A549 (cell line): ENCODE measurements at regions not wholly inside any gene's neighbourhood (a gene's known extent, or its start where the extent isn't known, plus 50 kb on each side); places are given as distances from the start of the nearest gene placed in this dataset.

Source experiments
- ATAC-seq, 2 experiments: fragments of 200-7000 bp in 1 of 2; fragments of >200 bp in 1 of 2; cut with Nextera tagmentation in 1 of 2; cut with Tn5 transposase in 1 of 2; 3 replicates each; pipeline versions ENCODE4 v1.8.0 to v1.9.1; 2018 to 2020; ENCODE audit warnings: mild to moderate bottlenecking in 1 of 2, moderate library complexity in 1 of 2
- CTCF ChIA-PET: fragments of 300-600 bp; sonication (Branson Sonifier 250); formaldehyde crosslinking; extraction: SDS; loops from one replicate; lab custom pipeline; 2021; ENCODE audit warnings: antibody characterized with exemption, inconsistent platforms; lab: Yijun Ruan, JAX
- POLR2A ChIA-PET: fragments of 350-600 bp; formaldehyde crosslinking; extraction: SDS; loops from one replicate; lab custom pipeline; 2021; ENCODE audit warnings: antibody characterized with exemption, inconsistent platforms; lab: Yijun Ruan, JAX
- DNase-seq, 2 experiments: peaks; one replicate each; pipeline versions ENCODE4 v3.0.0 to v3.0.0-alpha.2; 2011 to 2016; ENCODE audit warnings: low read depth in 1 of 2, low spot score in 1 of 2
- FAIRE-seq: peaks from 2 replicates; lab custom pipeline; 2011; peaks lifted over from hg19 to GRCh38; lab: Jason Lieb, UNC
- H3K27ac ChIP-seq, 2 experiments: fragments of >200 bp; sonication (Bioruptor Twin); formaldehyde crosslinking; 3 replicates each; pipeline ENCODE4 v1.5.1; 2016 to 2017
- H3K4me1 ChIP-seq: fragments of >200 bp; sonication (Bioruptor Twin); formaldehyde crosslinking; 3 replicates; pipeline ENCODE4 v1.6.1; 2016
- H3K4me2 ChIP-seq: fragments of >200 bp; sonication (Bioruptor Twin); formaldehyde crosslinking; 3 replicates; pipeline ENCODE4 v1.6.1; 2016
- H3K4me3 ChIP-seq: fragments of >200 bp; sonication (Bioruptor Twin); formaldehyde crosslinking; 3 replicates; pipeline ENCODE4 v1.5.1; 2016
- H3K9me3 ChIP-seq: fragments of >200 bp; sonication (Bioruptor Twin); formaldehyde crosslinking; 3 replicates; pipeline ENCODE4 v1.6.1; 2016
- BHLHE40 ChIP-seq: IDR thresholded peaks from 2 replicates; pipeline ENCODE4 v1.6.1; 2012; ENCODE audit warnings: low read depth, low read length, inconsistent platforms
- CHD2 ChIP-seq: fragments of 150-350 bp; IDR thresholded peaks from 2 replicates; pipeline ENCODE4 v1.6.1; 2014; ENCODE audit warnings: low read length; ENCODE audit not compliant: partially characterized antibody
- CHD4 ChIP-seq: fragments of 200-600 bp; sonication (generic); IDR thresholded peaks from 2 replicates; pipeline ENCODE4 v1.6.1; 2016; ENCODE audit warnings: antibody characterized with exemption, mild to moderate bottlenecking, borderline replicate concordance
- EHF ChIP-seq: fragments of 250-450 bp; sonication (Bioruptor Pico); IDR thresholded peaks from 2 replicates; pipeline ENCODE4 v1.5.0; 2020; ENCODE audit warnings: mild to moderate bottlenecking
- EHMT2 ChIP-seq: fragments of 200-600 bp; sonication (generic); IDR thresholded peaks from 2 replicates; pipeline ENCODE4 v1.6.1; 2016; ENCODE audit warnings: antibody characterized with exemption, low read depth, mild to moderate bottlenecking, moderate library complexity
- FOSL2 ChIP-seq, 2 experiments: fragments of 450-650 bp in 1 of 2; fragments of >200 bp in 1 of 2; sonication (Bioruptor Twin) in 1 of 2; formaldehyde crosslinking; IDR thresholded peaks; 2 replicates each; pipeline versions ENCODE4 v1.5.0 to v1.6.1; 2016 to 2020; ENCODE audit warnings: mild to moderate bottlenecking in 1 of 2, moderate library complexity in 1 of 2
- FOXS1 ChIP-seq: fragments of 250-450 bp; sonication (Bioruptor Pico); IDR thresholded peaks from 2 replicates; pipeline ENCODE4 v1.5.0; 2020; ENCODE audit warnings: mild to moderate bottlenecking, moderate library complexity
- HDAC2 ChIP-seq: fragments of 200-600 bp; sonication (generic); IDR thresholded peaks from 2 replicates; pipeline ENCODE4 v1.6.1; 2016
- HOXB13 ChIP-seq: fragments of 250-450 bp; sonication (Bioruptor Pico); IDR thresholded peaks from 2 replicates; pipeline ENCODE4 v1.5.0; 2020; ENCODE audit warnings: low read depth, mild to moderate bottlenecking, moderate library complexity
- HOXB5 ChIP-seq: fragments of 250-450 bp; sonication (Bioruptor Pico); IDR thresholded peaks from 2 replicates; pipeline ENCODE4 v1.5.0; 2020; ENCODE audit warnings: mild to moderate bottlenecking, moderate library complexity
- JUN ChIP-seq, 2 experiments: fragments of >200 bp; sonication (Bioruptor Twin); formaldehyde crosslinking; IDR thresholded peaks; 2 replicates in 1 of 2; 3 replicates in 1 of 2; pipeline ENCODE4 v1.6.1; 2016 to 2017
- JUNB ChIP-seq: fragments of >200 bp; sonication (Bioruptor Twin); formaldehyde crosslinking; IDR thresholded peaks from 2 replicates; pipeline ENCODE4 v1.6.1; 2016
- KDM1A ChIP-seq: fragments of 200-600 bp; sonication (generic); IDR thresholded peaks from 2 replicates; pipeline ENCODE4 v1.6.1; 2016; ENCODE audit warnings: low read depth, mild to moderate bottlenecking
- MAFK ChIP-seq: fragments of 450-650 bp; IDR thresholded peaks from 2 replicates; pipeline ENCODE4 v1.6.1; 2014; ENCODE audit not compliant: partially characterized antibody
- MAZ ChIP-seq: fragments of 150-350 bp; IDR thresholded peaks from 2 replicates; pipeline ENCODE4 v1.6.1; 2014; ENCODE audit warnings: antibody characterized with exemption, low read depth, low read length, borderline replicate concordance
- NR3C1 ChIP-seq: fragments of >200 bp; sonication (Bioruptor Twin); formaldehyde crosslinking; IDR thresholded peaks from 3 replicates; pipeline ENCODE4 v1.6.1; 2017
- POLR2A ChIP-seq: IDR thresholded peaks from 2 replicates; pipeline ENCODE4 v1.6.1; 2012; ENCODE audit warnings: mild to moderate bottlenecking, low read length
- RCOR1 ChIP-seq: fragments of 150-350 bp; IDR thresholded peaks from 2 replicates; pipeline ENCODE4 v1.6.1; 2014; ENCODE audit warnings: antibody characterized with exemption, low read length, low read depth
- RNF2 ChIP-seq: fragments of 200-600 bp; sonication (generic); IDR thresholded peaks from 2 replicates; pipeline ENCODE4 v1.6.1; 2016; ENCODE audit warnings: low read depth, mild to moderate bottlenecking, antibody characterized with exemption, moderate library complexity, borderline replicate concordance
- SREBF2 ChIP-seq: fragments of 450-650 bp; IDR thresholded peaks from 2 replicates; pipeline ENCODE4 v1.6.1; 2014; ENCODE audit warnings: mild to moderate bottlenecking, moderate library complexity
- TFCP2L1 ChIP-seq: fragments of 250-450 bp; sonication (Bioruptor Pico); IDR thresholded peaks from 2 replicates; pipeline ENCODE4 v1.5.0; 2021; ENCODE audit warnings: mild to moderate bottlenecking
- ZC3H11A ChIP-seq: fragments of 450-650 bp; IDR thresholded peaks from 2 replicates; pipeline ENCODE4 v1.6.1; 2014; ENCODE audit warnings: antibody characterized with exemption, mild to moderate bottlenecking
- ZFP36 ChIP-seq: fragments of 450-650 bp; IDR thresholded peaks from 2 replicates; pipeline ENCODE4 v1.6.1; 2014; ENCODE audit warnings: borderline replicate concordance; ENCODE audit not compliant: partially characterized antibody
- ZSCAN20 ChIP-seq: fragments of 250-450 bp; sonication (Bioruptor Pico); IDR thresholded peaks from 2 replicates; pipeline ENCODE4 v1.8.0; 2022; ENCODE audit warnings: mild to moderate bottlenecking, moderate library complexity
- WGBS: methylation state at CpG from one replicate; pipeline ENCODE4 v1.1.6; 2017; ENCODE audit errors: missing lambda C conversion rate; 5-methylcytosine and 5-hydroxymethylcytosine counted together
- TF ChIP-seq, protein P1 (sequence below): fragments of 250-450 bp; sonication (Bioruptor Pico); IDR thresholded peaks from 2 replicates; pipeline ENCODE4 v1.5.0; 2021; ENCODE audit warnings: mild to moderate bottlenecking, moderate library complexity, borderline replicate concordance
- TF ChIP-seq, protein P2 (sequence below): fragments of >200 bp; sonication (Bioruptor Twin); formaldehyde crosslinking; IDR thresholded peaks from 3 replicates; pipeline ENCODE4 v1.6.1; 2016
- TF ChIP-seq, protein P3 (sequence below): IDR thresholded peaks from 2 replicates; pipeline ENCODE4 v1.6.1; 2012
- TF ChIP-seq, protein P4 (sequence below): fragments of >200 bp; sonication (Bioruptor Twin); formaldehyde crosslinking; IDR thresholded peaks from 2 replicates; pipeline ENCODE4 v1.6.1; 2016

DNA sequence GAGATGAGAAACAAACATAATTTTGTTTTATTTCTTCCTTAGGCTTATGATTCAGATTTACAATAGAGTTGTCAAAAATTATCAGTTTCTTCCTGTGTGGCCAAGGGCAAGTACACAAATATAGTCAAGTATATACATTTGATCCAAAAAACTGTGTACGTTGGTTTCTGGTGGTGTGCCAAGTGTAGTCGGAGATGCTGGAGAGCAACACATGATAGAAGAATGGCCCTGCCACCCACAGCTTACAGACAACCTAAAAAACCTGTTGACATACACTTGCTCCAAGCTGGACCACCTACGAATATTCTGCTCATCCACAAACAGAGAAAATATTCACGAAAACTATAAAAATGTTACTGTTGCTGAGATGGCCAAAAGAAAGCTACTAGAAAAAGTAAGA lies 890.8 kb upstream of the PHF14 start:
- no peak for ATAC-seq
- Histone ChIP-seq H3K4me2 (no peak overlapping the region), H3K9me3 (no peaks in the 10 kb centered on the region; the same call in 2 of the 3 replicates), H3K4me1 (no peaks in the 10 kb centered on the region), H3K4me3 (no peak overlapping the region), H3K27ac (no peak overlapping the region)
- 4% methylated on average over 4 of the region's 4 CpGs for WGBS
- no peak for FAIRE-seq
- TF ChIP-seq POLR2A (no peak), NR3C1 (no peak), JUNB (no peak), BHLHE40 (no peak), ZSCAN20 (CRISPR knock-in tag) (no peak), EHF (CRISPR knock-in tag) (no peak), CHD4 (no peak), MAFK (no peak), ZC3H11A (no peak), CHD2 (no peak), FOSL2 (IDR thresholded peaks at IDR 0.05) (no peak), FOSL2 (CRISPR knock-in tag; IDR thresholded peaks at IDR 0.05) (no peak), JUN (IDR thresholded peaks at IDR 0.05) (no peak), KDM1A (no peak), ZFP36 (no peak), RNF2 (no peak), HOXB13 (CRISPR knock-in tag) (no peak)
- TF ChIP-seq, protein P1, sequence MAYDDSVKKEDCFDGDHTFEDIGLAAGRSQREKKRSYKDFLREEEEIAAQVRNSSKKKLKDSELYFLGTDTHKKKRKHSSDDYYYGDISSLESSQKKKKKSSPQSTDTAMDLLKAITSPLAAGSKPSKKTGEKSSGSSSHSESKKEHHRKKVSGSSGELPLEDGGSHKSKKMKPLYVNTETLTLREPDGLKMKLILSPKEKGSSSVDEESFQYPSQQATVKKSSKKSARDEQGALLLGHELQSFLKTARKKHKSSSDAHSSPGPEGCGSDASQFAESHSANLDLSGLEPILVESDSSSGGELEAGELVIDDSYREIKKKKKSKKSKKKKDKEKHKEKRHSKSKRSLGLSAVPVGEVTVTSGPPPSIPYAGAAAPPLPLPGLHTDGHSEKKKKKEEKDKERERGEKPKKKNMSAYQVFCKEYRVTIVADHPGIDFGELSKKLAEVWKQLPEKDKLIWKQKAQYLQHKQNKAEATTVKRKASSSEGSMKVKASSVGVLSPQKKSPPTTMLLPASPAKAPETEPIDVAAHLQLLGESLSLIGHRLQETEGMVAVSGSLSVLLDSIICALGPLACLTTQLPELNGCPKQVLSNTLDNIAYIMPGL (CRISPR knock-in tag), result no peak
- TF ChIP-seq, protein P2, sequence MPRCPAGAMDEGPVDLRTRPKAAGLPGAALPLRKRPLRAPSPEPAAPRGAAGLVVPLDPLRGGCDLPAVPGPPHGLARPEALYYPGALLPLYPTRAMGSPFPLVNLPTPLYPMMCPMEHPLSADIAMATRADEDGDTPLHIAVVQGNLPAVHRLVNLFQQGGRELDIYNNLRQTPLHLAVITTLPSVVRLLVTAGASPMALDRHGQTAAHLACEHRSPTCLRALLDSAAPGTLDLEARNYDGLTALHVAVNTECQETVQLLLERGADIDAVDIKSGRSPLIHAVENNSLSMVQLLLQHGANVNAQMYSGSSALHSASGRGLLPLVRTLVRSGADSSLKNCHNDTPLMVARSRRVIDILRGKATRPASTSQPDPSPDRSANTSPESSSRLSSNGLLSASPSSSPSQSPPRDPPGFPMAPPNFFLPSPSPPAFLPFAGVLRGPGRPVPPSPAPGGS, result no peak
- DNase-seq, result no peak
- POLR2A ChIA-PET, result no interaction called here
- CTCF ChIA-PET, result no interaction called here

DNA sequence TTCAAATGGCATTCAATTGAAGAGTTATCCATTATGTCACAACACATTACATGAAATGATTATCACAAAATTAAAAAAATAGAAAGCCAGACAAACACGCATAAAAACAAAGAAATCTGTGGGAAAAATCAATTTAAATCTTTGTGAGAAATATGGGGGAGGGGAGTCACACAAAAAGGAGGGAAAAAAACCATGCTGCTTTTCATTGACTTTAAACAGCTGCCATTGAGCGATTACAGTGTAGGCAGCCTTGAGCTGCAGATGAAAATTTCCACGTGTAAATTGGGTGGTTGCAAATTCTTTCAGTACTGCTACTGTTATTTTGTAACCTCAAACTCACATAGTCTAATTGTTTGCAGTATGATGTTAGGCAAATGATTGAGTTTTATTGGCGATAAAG lies 889.9 kb upstream of the PHF14 start:
- Histone ChIP-seq H3K4me2 (no peak overlapping the region), H3K9me3 (no peaks in the 10 kb centered on the region; the same call in 2 of the 3 replicates), H3K27ac (no peak overlapping the region), H3K4me3 (no peak overlapping the region), H3K4me1 (no peaks in the 10 kb centered on the region)
- FAIRE-seq (no peak), ATAC-seq (no peak), DNase-seq (no peak)
- ChIA-PET CTCF (no interaction called here), POLR2A (no interaction called here)
- whole genome bisulfite sequencing, result 5% methylated on average over 4 of the region's 4 CpGs
- TF ChIP-seq NR3C1 (no peak), HDAC2 (no peak), FOXS1 (CRISPR knock-in tag) (no peak), JUN (IDR thresholded peaks at IDR 0.05) (no peak), SREBF2 (no peak), HOXB5 (CRISPR knock-in tag) (no peak)
- TF ChIP-seq, protein P3, sequence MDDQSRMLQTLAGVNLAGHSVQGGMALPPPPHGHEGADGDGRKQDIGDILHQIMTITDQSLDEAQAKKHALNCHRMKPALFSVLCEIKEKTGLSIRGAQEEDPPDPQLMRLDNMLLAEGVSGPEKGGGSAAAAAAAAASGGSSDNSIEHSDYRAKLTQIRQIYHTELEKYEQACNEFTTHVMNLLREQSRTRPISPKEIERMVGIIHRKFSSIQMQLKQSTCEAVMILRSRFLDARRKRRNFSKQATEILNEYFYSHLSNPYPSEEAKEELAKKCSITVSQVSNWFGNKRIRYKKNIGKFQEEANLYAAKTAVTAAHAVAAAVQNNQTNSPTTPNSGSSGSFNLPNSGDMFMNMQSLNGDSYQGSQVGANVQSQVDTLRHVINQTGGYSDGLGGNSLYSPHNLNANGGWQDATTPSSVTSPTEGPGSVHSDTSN, result no peak

DNA sequence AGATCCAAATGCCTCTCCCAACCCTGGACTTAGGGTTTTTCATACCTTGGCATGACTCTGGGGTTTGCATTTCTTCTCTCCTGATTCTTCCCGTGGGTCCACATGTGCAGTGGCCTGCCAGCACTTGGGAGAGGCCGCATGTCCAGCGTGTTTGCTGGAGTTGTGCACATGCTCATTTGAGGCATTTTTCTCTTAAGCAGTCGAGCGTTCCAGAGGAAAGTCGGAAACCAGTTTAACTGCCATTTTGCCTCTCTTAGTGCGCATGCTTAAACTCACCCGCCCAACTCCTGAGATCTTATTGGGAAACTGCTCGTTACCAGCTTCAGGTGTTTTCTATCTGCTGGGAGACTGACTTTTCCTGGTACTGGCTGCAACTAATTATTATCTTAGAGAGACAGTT lies 888.4 kb upstream of the PHF14 start:
- ATAC-seq (no peak), FAIRE-seq (no peak), DNase-seq (peak in 1 of 2 experiments; percentile 4)
- Histone ChIP-seq H3K27ac (no peak overlapping the region), H3K4me3 (no peak overlapping the region), H3K9me3 (no peaks in the 10 kb centered on the region; the same call in 2 of the 3 replicates), H3K4me2 (no peak overlapping the region), H3K4me1 (no peaks in the 10 kb centered on the region)
- ChIA-PET CTCF (no interaction called here), POLR2A (no interaction called here)
- 15% methylated on average over 9 of the region's 9 CpGs for WGBS
- no peak for TF ChIP-seq NR3C1
- TF ChIP-seq KDM1A, result no peak
- no peak for TF ChIP-seq SREBF2
- TF ChIP-seq CHD2, result no peak
- TF ChIP-seq TFCP2L1 (CRISPR knock-in tag), result no peak
- TF ChIP-seq, protein P1 (CRISPR knock-in tag), result no peak
- TF ChIP-seq RCOR1, result no peak
- no peak for TF ChIP-seq EHMT2
- TF ChIP-seq, protein P4, sequence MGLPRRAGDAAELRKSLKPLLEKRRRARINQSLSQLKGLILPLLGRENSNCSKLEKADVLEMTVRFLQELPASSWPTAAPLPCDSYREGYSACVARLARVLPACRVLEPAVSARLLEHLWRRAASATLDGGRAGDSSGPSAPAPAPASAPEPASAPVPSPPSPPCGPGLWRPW, result no peak
- TF ChIP-seq FOXS1 (CRISPR knock-in tag), result no peak
- no peak for TF ChIP-seq MAZ
